H1 (cell line): ENCODE measurements at regions not wholly inside any gene's neighbourhood (a gene's known extent, or its start where the extent isn't known, plus 50 kb on each side); places are given as distances from the start of the nearest gene placed in this dataset.

Experiments
- CTCF ChIA-PET: fragments of 300-600 bp; sonication (Branson Sonifier 250); formaldehyde crosslinking; loops from one replicate; lab custom pipeline; 2021; ENCODE audit not compliant: partially characterized antibody; lab: Charles Lee
- POLR2A ChIA-PET: fragments of 300-600 bp; sonication (Branson Sonifier 250); formaldehyde crosslinking; loops from one replicate; lab custom pipeline; 2021; ENCODE audit warnings: inconsistent platforms; ENCODE audit not compliant: partially characterized antibody; lab: Charles Lee
- DNase-seq, 2 experiments: peaks; one replicate each; pipeline versions ENCODE4 v3.0.0 to v3.0.0-alpha.2; 2010 to 2022; ENCODE audit warnings: low spot score in 2 of 2, low read depth in 1 of 2, mixed read lengths in 1 of 2
- FAIRE-seq: peaks from 2 replicates; lab custom pipeline; 2011; peaks lifted over from hg19 to GRCh38; lab: Jason Lieb, UNC
- H2AFZ ChIP-seq: 2 replicates; pipeline ENCODE4 v1.8.1; 2012; ENCODE audit warnings: low read length, inconsistent platforms
- H2AK5ac ChIP-seq: 2 replicates; pipeline ENCODE4 v1.6.1; 2013; ENCODE audit warnings: low read depth, low read length
- H2BK120ac ChIP-seq: replicated peaks from 2 replicates; pipeline ENCODE3; 2013; ENCODE audit warnings: low read depth, low read length, inconsistent platforms
- H2BK12ac ChIP-seq: 2 replicates; pipeline ENCODE4 v1.6.1; 2013; ENCODE audit warnings: low read depth, low read length
- H2BK15ac ChIP-seq: 2 replicates; pipeline ENCODE4 v1.6.1; 2013; ENCODE audit warnings: low read length
- H2BK20ac ChIP-seq: 2 replicates; pipeline ENCODE4 v1.6.1; 2013; ENCODE audit warnings: low read length
- H2BK5ac ChIP-seq: 2 replicates; pipeline ENCODE4 v1.6.1; 2013; ENCODE audit warnings: low read depth, low read length
- H3K14ac ChIP-seq: 2 replicates; pipeline ENCODE4 v1.6.1; 2013; ENCODE audit warnings: inconsistent platforms; ENCODE audit not compliant: insufficient read length
- H3K18ac ChIP-seq: 2 replicates; pipeline ENCODE4 v1.6.1; 2013; ENCODE audit warnings: low read length; ENCODE audit errors: extremely low read depth
- H3K23ac ChIP-seq: 2 replicates; pipeline ENCODE4 v1.6.1; 2013; ENCODE audit warnings: inconsistent platforms; ENCODE audit not compliant: insufficient read length
- H3K23me2 ChIP-seq: 2 replicates; pipeline ENCODE4 v1.6.1; 2013; ENCODE audit warnings: low read depth, low read length
- H3K27ac ChIP-seq: 2 replicates; pipeline ENCODE4 v1.6.1; 2011; ENCODE audit warnings: low read depth, low read length, inconsistent platforms
- H3K27me3 ChIP-seq, 4 experiments: replicated peaks in 1 of 4; 1 replicate in 1 of 4; 2 replicates in 3 of 4; pipeline versions ENCODE4 v1.6.1 to v1.8.1; 2011 to 2013; ENCODE audit warnings: low read length in 3 of 4, mild to moderate bottlenecking in 3 of 4, inconsistent platforms in 2 of 4, mixed read lengths in 2 of 4, moderate library complexity in 1 of 4; ENCODE audit not compliant: control insufficient read depth in 3 of 4, insufficient read depth in 3 of 4; ENCODE audit errors: extremely low read depth in 1 of 4
- H3K36me3 ChIP-seq, 4 experiments: 2 replicates each; pipeline versions ENCODE4 v1.6.1 to v1.8.1; 2011 to 2013; ENCODE audit warnings: mild to moderate bottlenecking in 4 of 4, low read length in 3 of 4, moderate library complexity in 2 of 4, control low read depth in 1 of 4, inconsistent platforms in 1 of 4; ENCODE audit not compliant: insufficient read depth in 4 of 4, control insufficient read depth in 2 of 4
- H3K4ac ChIP-seq: replicated peaks from 2 replicates; pipeline ENCODE3; 2013; ENCODE audit warnings: low read length, low read depth, mixed read lengths, inconsistent platforms; ENCODE audit not compliant: insufficient read length
- H3K4me1 ChIP-seq, 4 experiments: replicated peaks in 1 of 4; 1 replicate in 1 of 4; 2 replicates in 3 of 4; pipeline versions ENCODE4 v1.6.1 to v1.8.1; 2011 to 2013; ENCODE audit warnings: low read length in 3 of 4, inconsistent platforms in 2 of 4, mixed read lengths in 1 of 4; ENCODE audit not compliant: insufficient read depth in 4 of 4, control insufficient read depth in 3 of 4
- H3K4me2 ChIP-seq, 2 experiments: 2 replicates each; pipeline versions ENCODE4 v1.6.1 to v1.8.1; 2011 to 2013; ENCODE audit warnings: low read depth in 2 of 2, low read length in 2 of 2, control low read depth in 1 of 2, inconsistent platforms in 1 of 2, mild to moderate bottlenecking in 1 of 2; ENCODE audit not compliant: insufficient read depth in 1 of 2
- H3K4me3 ChIP-seq, 4 experiments: fragments of 200-600, 300-600 bp in 1 of 4; sonication (generic), shearing (Covaris generic), sonication (Bioruptor Twin) in 1 of 4; 2 replicates each; pipeline versions ENCODE4 v1.5.1 to v1.8.1; 2011 to 2016; ENCODE audit warnings: low read length in 4 of 4, low read depth in 3 of 4, control low read depth in 2 of 4, inconsistent platforms in 2 of 4, mild to moderate bottlenecking in 2 of 4, mixed read lengths in 1 of 4, moderate library complexity in 1 of 4; ENCODE audit not compliant: insufficient read depth in 2 of 4; ENCODE audit errors: extremely low read depth in 1 of 4
- H3K56ac ChIP-seq: replicated peaks from 2 replicates; pipeline ENCODE3; 2013; ENCODE audit warnings: low read depth, mild to moderate bottlenecking, mixed read lengths, low read length, inconsistent platforms; ENCODE audit not compliant: insufficient read length
- H3K79me1 ChIP-seq: 2 replicates; pipeline ENCODE4 v1.6.1; 2013; ENCODE audit warnings: low read depth, low read length, control low read depth
- H3K79me2 ChIP-seq, 2 experiments: 2 replicates each; pipeline versions ENCODE4 v1.6.1 to v1.8.1; 2012 to 2013; ENCODE audit warnings: low read length in 2 of 2, mild to moderate bottlenecking in 2 of 2, inconsistent platforms in 1 of 2; ENCODE audit not compliant: insufficient read depth in 2 of 2, control insufficient read depth in 1 of 2
- H3K9ac ChIP-seq, 4 experiments: replicated peaks in 1 of 4; 1 replicate in 1 of 4; 2 replicates in 3 of 4; pipeline versions ENCODE4 v1.6.1 to v1.8.1; 2011 to 2013; ENCODE audit warnings: low read depth in 3 of 4, low read length in 3 of 4, control low read depth in 2 of 4, mild to moderate bottlenecking in 2 of 4, moderate library complexity in 2 of 4, inconsistent platforms in 1 of 4; ENCODE audit errors: extremely low read depth in 1 of 4
- H3K9me3 ChIP-seq, 2 experiments: 2 replicates each; pipeline versions ENCODE4 v1.6.1 to v1.8.1; 2012 to 2013; ENCODE audit warnings: mild to moderate bottlenecking in 2 of 2, moderate library complexity in 2 of 2, control low read depth in 1 of 2, inconsistent platforms in 1 of 2, low read depth in 1 of 2, low read length in 1 of 2, mixed read lengths in 1 of 2; ENCODE audit not compliant: insufficient read depth in 2 of 2
- H4K20me1 ChIP-seq, 2 experiments: replicated peaks in 1 of 2; 2 replicates each; pipeline versions ENCODE3 to v1.8.1; 2011 to 2013; ENCODE audit warnings: inconsistent platforms in 2 of 2, low read length in 2 of 2, mild to moderate bottlenecking in 1 of 2; ENCODE audit not compliant: insufficient read depth in 2 of 2, control insufficient read depth in 1 of 2
- H4K5ac ChIP-seq: 2 replicates; pipeline ENCODE4 v1.6.1; 2013; ENCODE audit warnings: low read length, low read depth, mixed read lengths, inconsistent platforms; ENCODE audit not compliant: insufficient read length
- H4K8ac ChIP-seq: 2 replicates; pipeline ENCODE4 v1.8.0; 2013; ENCODE audit warnings: mild to moderate bottlenecking, moderate library complexity, low read length, inconsistent platforms; ENCODE audit not compliant: insufficient read depth; ENCODE audit errors: extremely low read depth
- H4K91ac ChIP-seq: replicated peaks from 2 replicates; pipeline ENCODE3; 2013; ENCODE audit warnings: low read length, mixed read lengths, inconsistent platforms; ENCODE audit not compliant: insufficient read length
- BCL11A ChIP-seq, 2 experiments: IDR thresholded peaks; one replicate each; pipeline ENCODE4 v1.6.1; 2011; ENCODE audit warnings: low read depth in 2 of 2, low read length in 2 of 2, mild to moderate bottlenecking in 2 of 2
- CBX8 ChIP-seq: fragments of 300-800, 300-1000 bp; sonication (generic); IDR thresholded peaks from 2 replicates; pipeline ENCODE4 v1.7.1; 2016; ENCODE audit warnings: low read depth, low read length, borderline replicate concordance
- CREB1 ChIP-seq: IDR thresholded peaks from 2 replicates; pipeline ENCODE4 v1.6.1; 2012; ENCODE audit warnings: inconsistent platforms
- CTBP2 ChIP-seq: IDR thresholded peaks from 2 replicates; pipeline ENCODE4 v1.7.0; 2011; ENCODE audit warnings: borderline replicate concordance, mild to moderate bottlenecking, moderate library complexity, mixed read lengths, low read length; ENCODE audit not compliant: insufficient read depth, insufficient read length
- FOSL1 ChIP-seq: IDR thresholded peaks from 2 replicates; pipeline ENCODE4 v1.6.1; 2011; ENCODE audit warnings: mild to moderate bottlenecking, low read depth, low read length, moderate library complexity; ENCODE audit not compliant: insufficient read depth
- GTF2F1 ChIP-seq: IDR thresholded peaks from 2 replicates; pipeline ENCODE4 v1.6.1; 2012; ENCODE audit warnings: low read depth, low read length, improper control_type of control experiment, borderline replicate concordance
- HDAC2 ChIP-seq, 2 experiments: fragments of 300-600 bp in 1 of 2; sonication (generic) in 1 of 2; IDR thresholded peaks; 2 replicates each; pipeline ENCODE4 v1.6.1; 2011 to 2012; ENCODE audit warnings: low read depth in 2 of 2, low read length in 2 of 2, mild to moderate bottlenecking in 2 of 2, moderate library complexity in 2 of 2, borderline replicate concordance in 1 of 2, inconsistent platforms in 1 of 2
- JUN ChIP-seq: IDR thresholded peaks from 2 replicates; pipeline ENCODE4 v1.6.1; 2011; ENCODE audit warnings: low read depth, mild to moderate bottlenecking, improper control_type of control experiment, low read length
- MAFK ChIP-seq: IDR thresholded peaks from 2 replicates; pipeline ENCODE4 v1.6.1; 2012; ENCODE audit warnings: low read depth, mild to moderate bottlenecking, improper control_type of control experiment, low read length
- NRF1 ChIP-seq: IDR thresholded peaks from 2 replicates; pipeline ENCODE4 v1.6.1; 2011; ENCODE audit warnings: mild to moderate bottlenecking, low read depth, low read length, improper control_type of control experiment
- RBBP5 ChIP-seq: IDR thresholded peaks from 2 replicates; pipeline ENCODE4 v1.7.1; 2012; ENCODE audit warnings: low read depth, mild to moderate bottlenecking, inconsistent platforms, low read length, moderate library complexity, borderline replicate concordance
- SP2 ChIP-seq: IDR thresholded peaks from 2 replicates; pipeline ENCODE4 v1.6.1; 2012; ENCODE audit warnings: mild to moderate bottlenecking, low read length, inconsistent platforms
- SRF ChIP-seq: IDR thresholded peaks from 2 replicates; pipeline ENCODE4 v1.6.1; 2011; ENCODE audit warnings: mild to moderate bottlenecking, low read depth, low read length, moderate library complexity
- WGBS, 2 experiments: shearing (Covaris generic) in 1 of 2; methylation state at CpG; one replicate each; pipeline versions ENCODE4 v1.1.6 to v1.1.7; 2013 to 2015; ENCODE audit warnings: low lambda C conversion rate in 2 of 2, mixed read lengths in 2 of 2, inconsistent platforms in 1 of 2, low coverage in 1 of 2, missing lambda C conversion rate in 1 of 2; ENCODE audit not compliant: insufficient replicate concordance in 2 of 2, insufficient coverage in 1 of 2, insufficient read length in 1 of 2; ENCODE audit errors: extremely low coverage in 1 of 2, missing lambda C conversion rate in 1 of 2; 5-methylcytosine and 5-hydroxymethylcytosine counted together
- TF ChIP-seq, protein P1 (sequence below): IDR thresholded peaks from 2 replicates; pipeline ENCODE4 v1.6.1; 2012; ENCODE audit warnings: inconsistent platforms

DNA sequence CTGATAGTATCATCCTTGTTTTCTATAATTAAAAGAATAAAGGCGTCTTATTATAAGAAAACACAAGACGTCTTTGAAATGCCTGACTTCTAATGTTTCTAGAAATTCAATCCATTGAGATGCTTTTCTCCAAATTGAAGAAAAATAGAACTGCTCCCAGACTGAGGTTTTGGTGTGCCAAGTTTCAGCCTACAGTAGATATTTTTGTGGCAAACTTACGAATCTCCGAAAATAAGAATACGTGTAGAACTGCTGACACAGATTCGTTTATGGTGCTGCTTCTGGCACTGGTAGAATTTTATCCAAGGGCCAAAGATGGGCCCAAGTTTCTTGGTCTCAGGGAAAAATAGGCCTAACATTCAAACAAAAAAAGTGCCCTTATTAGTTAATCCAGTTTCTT, 554.5 kb upstream of the NR5A2 start:
- no peak overlapping the region for H4K8ac ChIP-seq
- H2BK5ac ChIP-seq, result no peak overlapping the region
- no peaks in the 10 kb centered on the region for H3K27me3 ChIP-seq
- no peak overlapping the region for H2BK120ac ChIP-seq
- H3K23me2 ChIP-seq, result no peaks in the 10 kb centered on the region
- CTCF ChIA-PET, result no interaction called here
- H2AK5ac ChIP-seq, result no peak overlapping the region
- no peaks in the 10 kb centered on the region for H3K9me3 ChIP-seq
- no peak overlapping the region for H3K4ac ChIP-seq
- H3K4me1 ChIP-seq, result no peaks in the 10 kb centered on the region
- no peak overlapping the region for H2BK12ac ChIP-seq
- no peak overlapping the region for H4K5ac ChIP-seq
- H3K14ac ChIP-seq, result no peak overlapping the region
- 85% methylated on average over 6 of the region's 6 CpGs; no CpG with 5 or more reads in 1 of the 2 experiments for WGBS, 2 experiments
- no peaks in the 10 kb centered on the region for H3K79me1 ChIP-seq
- no peak overlapping the region for H3K4me2 ChIP-seq
- H3K23ac ChIP-seq, result no peak overlapping the region
- no peaks in the 10 kb centered on the region for H4K20me1 ChIP-seq
- no peak for TF ChIP-seq HDAC2 (IDR thresholded peaks at IDR 0.05; ENCODE audit: borderline replicate concordance in 1 of 2, low read depth in 2 of 2, low read length in 2 of 2)
- TF ChIP-seq MAFK, result no peak
- TF ChIP-seq RBBP5, result no peak
- TF ChIP-seq JUN, result no peak
- no peak for TF ChIP-seq GTF2F1
- TF ChIP-seq CTBP2, result no peak
- no peak for TF ChIP-seq CBX8
- no peak for TF ChIP-seq SRF
- TF ChIP-seq, protein P1, sequence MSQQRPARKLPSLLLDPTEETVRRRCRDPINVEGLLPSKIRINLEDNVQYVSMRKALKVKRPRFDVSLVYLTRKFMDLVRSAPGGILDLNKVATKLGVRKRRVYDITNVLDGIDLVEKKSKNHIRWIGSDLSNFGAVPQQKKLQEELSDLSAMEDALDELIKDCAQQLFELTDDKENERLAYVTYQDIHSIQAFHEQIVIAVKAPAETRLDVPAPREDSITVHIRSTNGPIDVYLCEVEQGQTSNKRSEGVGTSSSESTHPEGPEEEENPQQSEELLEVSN, result no peak
- TF ChIP-seq NRF1, result no peak
- no peak for TF ChIP-seq SP2
- no peak for TF ChIP-seq FOSL1
- no peak for TF ChIP-seq BCL11A (IDR thresholded peaks at IDR 0.05; ENCODE audit: low read depth in 2 of 2, low read length in 2 of 2)
- no peak for TF ChIP-seq CREB1
- TF ChIP-seq, all 59 proteins: peak for 0
- H3K9ac ChIP-seq, result no peak overlapping the region
- FAIRE-seq (no peak), DNase-seq (no peak)
- H3K4me3 ChIP-seq, result no peak overlapping the region
- no peaks in the 10 kb centered on the region for H3K79me2 ChIP-seq
- POLR2A ChIA-PET, result no interaction called here
- H2BK15ac ChIP-seq, result no peak overlapping the region
- no peak overlapping the region for H4K91ac ChIP-seq
- no peak overlapping the region for H2AFZ ChIP-seq
- no peak overlapping the region for H3K18ac ChIP-seq
- no peak overlapping the region for H3K27ac ChIP-seq
- no peaks in the 10 kb centered on the region for H3K36me3 ChIP-seq
- no peak overlapping the region for H3K56ac ChIP-seq
- no peak overlapping the region for H2BK20ac ChIP-seq
